HG02970 (cell line): ENCODE measurements at regions not wholly inside any gene's neighbourhood (a gene's known extent, or its start where the extent isn't known, plus 50 kb on each side); places are given as distances from the start of the nearest gene placed in this dataset.
"Not testable (repeated sequence)": the region's sequence is repeated elsewhere in the genome, so short reads cannot be mapped to it uniquely, and the experiment has no call there.

Experiments
- ATAC-seq: cut with Tn5 transposase; IDR thresholded peaks from one replicate; pipeline ENCODE4 v1.9.1; 2021; ENCODE audit warnings: mild to moderate bottlenecking, moderate library complexity, moderate number of reproducible peaks; ENCODE audit not compliant: unreplicated experiment, low FRiP score

DNA sequence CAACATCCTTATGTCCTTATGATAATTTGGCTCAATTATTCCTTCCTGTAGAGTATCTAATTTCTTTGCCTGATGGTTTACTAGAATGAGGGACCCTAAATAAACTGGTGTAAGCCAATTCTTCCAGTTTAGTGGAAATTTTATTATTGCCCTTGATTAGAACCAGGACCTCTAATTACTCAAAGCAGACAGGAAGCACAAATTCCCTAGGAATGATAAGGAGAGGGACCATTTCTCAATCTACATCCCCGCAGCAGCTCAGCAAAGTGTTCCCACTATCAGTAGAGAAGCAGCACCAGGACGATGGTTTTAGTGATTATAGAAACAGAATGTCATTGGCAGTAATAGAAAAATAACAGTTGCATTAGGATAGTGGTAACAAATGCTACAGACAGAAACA lies 97.1 kb downstream of the PLPPR4 start:
- ATAC-seq = no peak

GRCh38 chr1:99363531-99363930 lies 99.2 kb downstream of the PLPPR4 start:
- no peak for ATAC-seq

- ATAC-seq = no peak
These were observed 100.8 kb downstream of the PLPPR4 start for GRCh38 chr1:99365141-99365540.

- ATAC-seq = no peak
These were observed 101.3 kb downstream of the PLPPR4 start for GRCh38 chr1:99365545-99365944.

DNA sequence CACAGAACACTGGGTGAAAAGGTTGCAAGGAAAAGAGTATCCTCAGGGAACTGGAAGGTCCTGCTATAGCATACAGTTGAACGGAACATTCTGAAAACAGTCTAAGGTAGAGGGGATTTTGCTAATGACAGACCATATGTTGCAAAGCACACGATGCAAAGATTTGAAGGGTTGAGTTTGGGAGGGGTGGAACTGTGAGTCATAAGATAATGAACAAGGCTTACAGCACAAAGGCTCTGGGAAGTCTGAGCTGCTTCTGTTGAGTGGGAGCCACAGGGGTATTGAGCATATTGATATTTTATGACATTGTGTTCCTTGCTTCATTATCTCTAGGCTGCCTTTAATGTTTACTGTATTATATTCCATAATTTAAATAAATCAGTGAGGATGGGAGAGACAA lies 104.9 kb downstream of the PLPPR4 start:
- ATAC-seq = no peak

- no peak for ATAC-seq
These were observed 106.2 kb downstream of the PLPPR4 start for GRCh38 chr1:99370476-99370875.

DNA sequence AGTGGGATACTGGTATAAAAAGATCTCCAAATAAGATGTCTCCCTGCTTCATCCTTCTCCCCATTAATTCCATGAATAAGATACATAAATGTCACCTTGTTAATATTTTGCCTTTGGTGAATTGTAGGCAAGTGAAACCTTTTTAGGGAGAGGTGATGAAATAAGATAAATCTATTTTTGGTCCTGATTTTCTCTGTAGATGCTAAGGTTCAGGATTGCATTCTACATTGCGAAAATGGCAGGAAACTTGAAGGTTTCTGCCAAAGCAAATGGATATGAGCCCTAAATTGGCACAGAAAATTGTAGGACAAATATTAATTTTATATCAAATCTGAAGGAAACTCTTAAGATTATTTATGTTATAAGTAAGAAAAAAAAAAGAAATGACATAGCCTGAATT lies 107.1 kb downstream of the PLPPR4 start:
- ATAC-seq = no peak

GRCh38 chr1:99374109-99374508 lies 109.8 kb downstream of the PLPPR4 start:
- no peak for ATAC-seq

- not testable (repeated sequence) for ATAC-seq
These were observed 110.4 kb downstream of the PLPPR4 start for GRCh38 chr1:99374693-99375092.

DNA sequence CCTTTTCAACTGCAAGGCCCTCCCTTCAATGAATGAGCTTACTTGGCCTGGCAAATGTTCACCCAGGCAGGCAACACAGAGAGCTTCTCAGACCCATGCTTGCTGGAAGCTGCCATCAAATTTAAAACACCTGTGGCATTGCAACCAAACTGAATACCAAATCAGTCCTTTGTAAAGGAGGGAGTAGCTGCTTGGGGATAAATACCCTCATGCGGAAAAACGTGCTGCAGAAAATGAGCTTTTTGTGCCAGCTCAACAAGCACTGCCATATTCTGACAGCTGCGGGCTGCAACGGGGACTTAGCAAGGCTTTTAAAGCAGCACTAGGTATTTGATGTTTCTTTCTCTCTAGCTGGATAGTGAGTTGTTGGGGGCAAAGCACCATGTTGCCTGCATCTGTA lies 119.7 kb downstream of the PLPPR4 start:
- no peak for ATAC-seq

GRCh38 chr1:99385852-99386251 lies 121.6 kb downstream of the PLPPR4 start:
- ATAC-seq = no peak

GRCh38 chr1:99396389-99396788 lies 132.1 kb downstream of the PLPPR4 start:
- no peak for ATAC-seq

- ATAC-seq = no peak
These were observed 132.7 kb downstream of the PLPPR4 start for GRCh38 chr1:99397029-99397428.

- ATAC-seq = no peak
These were observed 133.6 kb downstream of the PLPPR4 start for GRCh38 chr1:99397863-99398262.

DNA sequence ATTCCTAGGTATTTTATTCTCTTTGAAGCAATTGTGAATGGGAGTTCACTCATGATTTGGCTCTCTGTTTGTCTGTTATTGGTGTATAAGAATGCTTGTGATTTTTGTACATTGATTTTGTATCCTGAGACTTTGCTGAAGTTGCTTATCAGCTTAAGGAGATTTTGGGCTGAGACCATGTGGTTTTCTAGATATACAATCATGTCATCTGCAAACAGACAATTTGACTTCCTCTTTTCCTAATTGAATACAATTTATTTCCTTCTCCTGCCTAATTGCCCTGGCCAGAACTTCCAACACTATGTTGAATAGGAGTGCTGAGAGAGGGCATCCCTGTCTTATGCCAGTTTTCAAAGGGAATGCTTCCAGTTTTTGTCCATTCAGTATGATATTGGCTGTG lies 137.3 kb downstream of the PLPPR4 start:
- ATAC-seq = not testable (repeated sequence)

DNA sequence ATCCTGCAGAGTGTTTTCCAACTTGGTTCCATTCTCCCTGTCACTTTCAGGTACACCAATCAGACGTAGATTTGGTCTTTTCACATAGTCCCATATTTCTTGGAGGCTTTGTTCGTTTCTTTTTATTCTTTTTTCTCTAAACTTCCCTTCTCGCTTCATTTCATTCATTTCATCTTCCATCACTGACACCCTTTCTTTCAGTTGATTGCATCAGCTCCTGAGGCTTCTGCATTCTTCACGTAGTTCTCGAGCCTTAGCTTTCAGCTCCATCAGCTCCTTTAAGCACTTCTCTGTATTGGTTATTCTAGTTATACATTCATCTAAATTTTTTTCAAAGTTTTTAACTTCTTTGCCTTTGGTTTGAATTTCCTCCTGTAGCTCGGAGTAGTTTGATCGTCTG lies 140.1 kb downstream of the PLPPR4 start:
- ATAC-seq = not testable (repeated sequence)

GRCh38 chr1:99405325-99405724 lies 141.0 kb downstream of the PLPPR4 start:
- ATAC-seq = not testable (repeated sequence)

DNA sequence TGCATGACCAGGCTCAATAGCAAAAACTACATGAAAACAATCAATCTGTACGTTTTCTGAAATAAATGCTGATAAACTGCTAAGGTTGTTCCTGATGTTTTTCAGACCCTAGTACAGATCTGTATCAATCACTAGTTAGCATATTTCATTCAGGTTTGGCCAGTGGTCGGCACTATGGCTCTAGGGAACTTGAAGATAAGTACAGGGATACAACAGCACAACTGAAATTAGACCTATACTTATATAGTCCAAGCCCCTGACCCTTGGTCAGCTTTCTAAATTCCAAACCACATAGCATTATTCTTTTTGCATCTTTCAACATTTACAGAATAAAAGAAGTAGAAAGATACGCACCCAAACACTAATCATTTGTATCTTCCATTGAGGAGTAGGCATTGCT lies 142.7 kb downstream of the PLPPR4 start:
- no peak for ATAC-seq

DNA sequence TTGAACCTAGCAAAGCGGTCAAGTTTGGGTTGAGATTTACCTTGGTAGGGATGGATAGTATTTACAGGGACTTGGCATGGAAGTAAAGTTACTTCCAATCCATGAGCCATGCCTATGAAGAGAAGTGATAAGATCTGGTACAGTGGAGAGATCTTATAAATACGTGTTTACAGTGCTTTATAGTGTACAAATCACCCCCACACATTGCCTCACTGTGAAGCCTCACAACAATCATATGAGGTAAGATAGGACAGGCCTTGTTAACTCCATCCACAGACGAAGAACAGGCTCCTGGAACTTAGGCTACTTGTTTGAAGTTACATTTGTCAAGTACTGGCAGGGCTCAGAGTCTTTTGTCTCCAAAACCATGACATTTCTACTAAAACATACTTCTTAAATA lies 159.8 kb downstream of the PLPPR4 start:
- no peak for ATAC-seq

DNA sequence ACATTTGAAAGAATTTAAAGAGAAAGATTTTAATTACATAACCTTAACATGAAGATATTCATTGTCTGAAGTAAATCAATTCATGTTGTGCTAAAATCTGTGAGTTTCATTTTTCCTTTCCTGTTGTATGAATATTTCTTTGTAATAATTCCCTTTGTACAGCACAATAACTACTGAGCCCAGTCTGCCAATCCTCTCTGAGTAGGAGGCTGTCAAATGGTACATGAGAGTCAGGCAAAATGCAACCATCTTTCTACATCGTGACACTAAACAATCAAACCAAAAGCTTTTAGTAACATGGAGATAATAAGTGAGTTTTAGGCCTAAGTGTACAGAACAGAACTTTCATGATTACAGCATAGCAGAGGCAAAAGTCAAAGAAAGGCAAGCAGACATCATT lies 165.5 kb downstream of the PLPPR4 start:
- ATAC-seq = no peak

- no peak for ATAC-seq
These were observed 174.5 kb downstream of the PLPPR4 start for GRCh38 chr1:99438656-99439230.

DNA sequence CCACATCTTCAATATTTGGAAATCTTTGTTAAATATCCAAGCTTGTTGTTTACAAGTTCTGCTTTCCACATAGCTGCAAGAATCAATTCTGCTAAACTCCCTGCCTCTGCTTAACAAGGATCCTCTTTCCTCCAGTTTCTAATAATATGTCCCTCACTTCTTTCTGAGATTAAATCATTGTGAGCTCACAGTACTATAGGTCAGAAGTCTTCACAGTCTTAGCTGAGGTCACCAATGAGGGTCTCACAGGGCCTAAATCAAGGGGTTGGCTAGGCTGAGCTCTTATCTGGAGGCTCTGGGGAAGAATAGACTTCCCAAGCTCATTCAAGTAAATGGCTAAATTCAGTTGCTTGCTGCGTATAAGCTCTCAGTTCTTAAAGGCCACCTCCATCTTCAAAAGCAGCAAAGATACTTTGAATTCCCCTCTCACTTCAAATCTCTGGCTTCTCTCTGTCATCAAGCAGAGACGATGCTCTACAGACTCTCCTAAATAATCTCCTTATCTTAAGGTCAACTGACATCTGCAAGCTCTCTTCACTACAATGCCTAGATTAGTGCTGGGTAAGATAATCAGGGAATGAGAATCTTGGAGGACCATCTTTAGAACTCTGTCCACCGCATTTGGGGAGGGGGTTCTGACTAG lies 175.3 kb downstream of the PLPPR4 start:
- ATAC-seq = no peak
